ENCODE measurements at regions not wholly inside any gene's neighbourhood (a gene's known extent, or its start where the extent isn't known, plus 50 kb on each side); places are given as distances from the start of the nearest gene placed in this dataset.
"Not testable (repeated sequence)": the region's sequence is repeated elsewhere in the genome, so short reads cannot be mapped to it uniquely, and the experiment has no call there.

- DNase-seq, result no peak
- intact Hi-C loops (cut with DNase I), result no loop called here
These were observed 213.2 kb upstream of the ECI2 start for GRCh38 chr6:4348462-4349112.

DNA sequence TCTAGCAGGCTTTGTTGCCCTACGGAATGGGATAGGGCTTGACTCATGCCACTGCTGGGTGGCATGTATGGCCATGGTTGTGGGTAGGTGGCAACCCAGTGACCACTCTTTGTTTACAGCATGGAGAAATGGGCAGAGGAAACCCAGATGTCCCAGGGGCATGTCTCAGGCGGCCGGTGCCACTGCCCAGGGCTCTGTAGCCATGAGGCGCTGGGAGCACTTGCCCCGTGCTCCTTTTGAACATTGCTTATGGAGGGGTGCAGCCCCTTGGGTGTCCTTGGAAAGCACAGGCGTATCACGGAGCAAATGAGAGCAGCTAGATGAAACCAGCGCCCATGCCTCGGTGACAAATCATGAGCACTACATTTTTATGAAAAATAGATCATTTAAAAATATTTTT, 212.5 kb upstream of the ECI2 start:
- no peak for DNase-seq
- intact Hi-C loops (cut with DNase I), result no loop called here

GRCh38 chr6:4346659-4347333, 211.4 kb upstream of the ECI2 start:
- intact Hi-C loops (cut with DNase I), result no loop called here

GRCh38 chr6:4345543-4345942, 210.2 kb upstream of the ECI2 start:
- intact Hi-C loops (cut with DNase I), result no loop called here
- DNase-seq, result no peak

More at GRCh38 chr6:4346659-4347333, 211.4 kb upstream of the ECI2 start:
- no peak for DNase-seq

GRCh38 chr6:4344317-4344899, 209.0 kb upstream of the ECI2 start:
- intact Hi-C loops (cut with DNase I), result no loop called here
- DNase-seq, result no peak

DNA sequence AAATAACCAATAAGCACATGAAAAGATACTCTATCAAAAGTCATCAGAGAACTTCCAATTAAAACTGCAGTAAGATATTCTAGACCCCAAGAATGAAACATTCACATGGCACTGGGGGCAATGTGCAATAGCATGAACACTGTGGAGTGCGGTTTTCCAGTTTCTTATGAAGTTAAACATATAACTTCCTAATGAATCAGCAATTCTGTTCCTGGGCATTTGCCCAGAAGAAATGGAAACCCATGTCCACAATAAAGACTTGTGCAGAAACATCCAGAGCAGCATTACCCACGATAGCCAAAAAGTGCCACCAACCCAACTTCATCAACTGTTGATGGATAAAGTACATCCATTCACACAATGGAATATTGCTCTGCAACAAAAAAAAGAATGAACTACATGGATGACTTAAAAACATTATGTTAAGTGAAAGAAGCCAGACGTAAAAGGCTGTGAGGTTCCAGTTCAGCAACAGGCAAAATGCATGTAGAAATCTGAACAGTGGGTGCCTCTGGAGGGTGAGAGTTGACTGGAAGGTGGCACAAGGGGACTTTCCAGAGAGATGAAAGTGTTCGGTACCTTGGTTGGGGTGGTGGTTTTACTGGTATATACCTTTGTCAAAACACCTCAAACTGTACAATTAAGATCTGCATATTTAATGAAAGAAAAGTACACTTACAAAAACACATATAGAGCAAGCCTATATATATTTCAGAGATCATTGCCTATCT, 207.2 kb upstream of the ECI2 start:
- DNase-seq, result no peak
- intact Hi-C loops (cut with DNase I), result no loop called here

DNA sequence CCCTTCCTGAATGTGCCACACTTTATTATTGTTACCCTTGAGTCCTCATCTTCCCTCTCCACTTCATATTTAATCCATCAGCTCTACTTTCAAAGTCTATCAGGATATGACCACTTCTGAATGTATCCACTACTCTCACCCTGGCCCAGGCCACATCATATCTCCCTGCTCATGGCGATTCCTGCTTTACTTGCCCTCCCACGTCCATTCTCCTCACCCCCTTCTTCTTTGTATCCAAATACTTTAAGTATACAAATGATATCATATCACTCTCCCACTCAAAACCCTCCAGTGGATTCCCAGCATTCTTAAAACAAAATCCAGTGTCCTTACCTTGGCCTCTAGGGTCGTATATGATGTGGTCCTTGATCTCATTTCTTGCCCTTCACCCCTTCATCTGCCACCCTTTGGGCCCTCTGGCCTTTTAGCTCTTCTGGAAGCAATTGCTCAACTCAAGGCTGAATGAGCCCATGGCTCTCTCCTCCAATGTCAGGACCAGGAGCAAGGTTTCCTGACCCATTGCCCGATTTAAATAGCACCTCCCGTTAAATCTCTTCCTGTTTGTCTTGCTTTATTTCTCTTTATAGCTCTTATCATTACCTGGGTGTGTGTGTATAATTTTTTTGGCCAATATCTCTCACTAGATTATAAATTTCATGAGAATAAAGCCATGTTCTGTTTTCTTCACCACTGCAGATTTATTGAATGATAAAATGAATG, 205.9 kb upstream of the ECI2 start:
- no peak for DNase-seq
- intact Hi-C loops (cut with DNase I), result no loop called here

- intact Hi-C loops (cut with DNase I), result no loop called here
- no peak for DNase-seq
These were observed 205.2 kb upstream of the ECI2 start for GRCh38 chr6:4340544-4340943.

DNA sequence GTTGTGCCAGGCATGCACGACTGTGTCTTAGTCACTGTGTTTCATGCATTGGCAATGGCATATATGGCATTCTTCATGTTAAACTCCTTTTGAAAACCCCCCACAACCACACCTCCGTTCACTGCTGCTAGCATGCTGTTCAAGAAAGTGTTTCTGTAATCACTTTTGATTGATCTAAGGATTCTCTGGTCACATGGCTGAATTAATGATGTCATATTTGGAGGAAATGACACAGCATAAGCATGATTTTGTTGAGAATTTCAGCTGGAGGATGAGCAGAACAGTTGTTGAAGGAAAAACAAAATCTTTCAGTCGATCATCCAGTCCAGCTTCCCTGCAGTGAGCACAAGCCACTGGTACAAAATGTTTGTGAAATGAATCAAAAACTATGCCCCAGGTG, 203.5 kb upstream of the ECI2 start:
- intact Hi-C loops (cut with DNase I), result no loop called here
- no peak for DNase-seq

DNA sequence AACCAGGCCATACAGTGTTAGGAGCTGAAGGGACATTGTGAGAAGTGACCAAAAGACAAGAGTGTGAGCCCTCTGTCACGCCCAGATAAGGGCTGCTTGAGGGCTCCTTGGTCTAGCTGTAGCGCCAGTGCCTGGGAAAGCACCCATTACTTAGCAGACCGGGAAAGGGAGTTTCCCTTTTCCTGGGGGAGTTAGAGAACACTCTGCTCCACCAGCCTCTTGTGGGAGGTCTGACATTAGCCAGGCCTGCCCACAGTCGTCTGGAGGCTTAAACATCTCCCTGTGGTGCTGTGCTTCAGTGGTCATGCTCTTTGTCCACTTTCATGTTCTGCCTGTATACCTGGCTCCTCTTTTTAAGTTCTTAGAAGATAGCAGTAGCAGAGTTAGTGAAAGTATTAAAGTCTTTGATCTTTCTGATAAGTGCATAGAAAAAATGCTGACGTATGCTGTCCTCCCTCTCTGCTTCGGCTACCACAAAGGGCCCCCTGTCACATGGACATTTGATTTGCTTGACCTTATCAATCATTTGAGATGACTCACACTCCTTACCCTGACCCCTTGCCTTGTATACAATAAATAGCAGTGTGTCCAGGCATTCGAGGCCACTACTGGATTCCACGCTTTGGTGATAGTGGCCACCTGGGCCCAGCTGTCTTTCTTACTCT, 201.5 kb upstream of the ECI2 start:
- intact Hi-C loops (cut with DNase I), result no loop called here
- no peak for DNase-seq

DNA sequence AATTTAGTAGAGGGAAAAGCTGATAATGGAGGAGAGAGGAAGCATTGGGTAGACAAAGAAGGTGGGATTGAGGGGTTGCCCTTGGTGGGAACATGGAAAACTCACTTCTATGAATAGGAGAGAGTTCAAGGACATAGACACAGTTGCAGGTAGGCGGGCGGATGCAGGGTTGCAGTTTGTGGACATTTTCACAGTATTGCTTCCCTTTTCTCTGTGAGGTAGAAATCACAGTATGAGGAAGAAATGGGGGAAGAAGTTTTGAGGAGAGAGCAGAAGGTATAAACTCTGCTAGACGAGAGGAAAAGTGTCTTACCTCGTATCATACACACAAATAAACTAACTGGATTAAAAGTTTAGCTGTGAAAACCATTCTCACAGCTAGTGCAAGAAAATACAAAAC, 200.7 kb upstream of the ECI2 start:
- intact Hi-C loops (cut with DNase I), result no loop called here
- DNase-seq, result no peak

DNA sequence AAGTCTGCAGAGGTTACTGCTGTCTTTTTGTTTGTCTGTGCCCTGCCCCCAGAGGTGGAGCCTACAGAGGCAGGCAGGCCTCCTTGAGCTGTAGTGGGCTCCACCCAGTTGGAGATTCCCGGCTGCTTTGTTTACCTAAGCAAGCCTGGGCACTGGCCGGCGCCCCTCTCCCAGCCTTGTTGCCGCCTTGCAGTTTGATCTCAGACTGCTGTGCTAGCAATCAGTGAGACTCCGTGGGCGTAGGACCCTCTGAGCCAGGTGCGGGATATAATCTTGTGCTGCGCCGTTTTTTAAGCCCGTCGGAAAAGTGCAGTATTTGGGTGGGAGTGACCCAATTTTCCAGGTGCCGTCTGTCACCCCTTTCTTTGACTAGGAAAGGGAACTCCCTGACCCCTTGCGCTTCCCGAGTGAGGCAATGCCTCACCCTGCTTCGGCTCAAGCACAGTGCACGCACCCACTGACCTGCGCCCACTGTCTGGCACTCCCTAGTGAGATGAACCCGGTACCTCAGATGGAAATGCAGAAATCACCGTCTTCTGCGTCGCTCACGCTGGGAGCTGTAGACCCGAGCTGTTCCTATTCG, 198.9 kb upstream of the ECI2 start:
- intact Hi-C loops (cut with DNase I); DNase-seq: not testable (repeated sequence)

DNA sequence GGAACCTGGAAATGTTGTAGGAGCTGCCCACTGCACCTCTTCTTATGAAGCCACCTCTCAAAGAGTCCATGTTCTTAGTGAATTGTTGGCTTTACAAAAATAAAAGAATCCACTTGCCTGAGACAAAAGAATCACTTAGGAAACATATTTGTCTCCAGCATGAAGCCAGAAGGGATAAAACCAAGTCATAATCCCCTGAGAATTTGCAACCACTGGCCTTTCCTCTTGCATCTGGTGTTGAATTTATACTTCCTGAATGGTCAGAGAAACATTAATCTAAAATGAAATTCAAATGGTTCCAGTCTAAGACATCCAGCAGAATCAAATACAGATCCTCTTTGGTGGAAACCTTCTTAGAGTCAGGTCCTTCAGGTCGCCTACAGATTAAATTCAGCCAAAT, 192.5 kb upstream of the ECI2 start:
- no peak for DNase-seq
- intact Hi-C loops (cut with DNase I), result no loop called here

GRCh38 chr6:4324746-4325145, 189.4 kb upstream of the ECI2 start:
- intact Hi-C loops (cut with DNase I), result no loop called here
- DNase-seq, result no peak

DNA sequence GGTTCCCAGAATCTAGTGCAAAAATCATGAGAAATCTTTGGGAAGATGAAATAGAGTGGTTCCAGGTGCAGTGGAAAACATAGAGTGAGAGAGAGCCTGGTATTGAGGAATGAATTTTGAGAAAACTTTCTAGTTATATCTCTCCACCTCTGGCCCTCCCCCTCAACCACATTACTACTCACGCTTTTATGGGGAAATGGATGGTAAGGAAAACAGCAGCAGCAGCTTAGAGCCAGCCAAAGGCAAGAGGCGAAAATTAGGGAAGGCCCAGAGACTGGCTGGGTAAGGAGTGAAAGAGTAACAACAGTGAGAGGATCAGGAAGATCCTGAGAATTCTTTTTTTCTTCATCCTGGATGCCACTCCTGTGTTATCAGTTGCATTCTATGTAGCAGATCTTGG, 187.9 kb upstream of the ECI2 start:
- intact Hi-C loops (cut with DNase I), result no loop called here
- DNase-seq, result no peak

DNA sequence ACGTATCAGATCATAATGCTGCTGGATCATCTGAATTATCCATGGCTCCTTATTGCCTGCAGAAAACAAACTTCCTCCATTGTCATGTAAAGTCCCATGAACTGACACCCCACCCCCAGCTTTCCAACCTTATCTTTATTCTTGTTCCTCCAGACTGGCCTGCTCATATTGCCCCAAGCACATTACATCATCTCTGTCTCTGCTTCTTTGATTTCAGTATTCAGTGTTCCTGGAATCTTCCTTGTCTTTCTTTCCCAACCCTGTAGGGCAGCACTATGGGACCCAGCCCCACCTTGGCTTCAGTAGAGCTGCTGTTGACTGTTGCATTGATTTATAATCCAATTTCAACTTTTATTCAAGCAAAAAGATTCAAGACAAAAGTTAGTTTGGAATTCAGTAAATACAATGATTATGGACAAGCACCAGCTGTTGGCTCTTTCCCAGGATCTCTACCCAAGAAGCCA, 187.5 kb upstream of the ECI2 start:
- intact Hi-C loops (cut with DNase I), result no loop called here
- DNase-seq, result no peak

GRCh38 chr6:4322134-4322845, 186.9 kb upstream of the ECI2 start:
- DNase-seq, result no peak
- intact Hi-C loops (cut with DNase I), result no loop called here

- DNase-seq, result no peak
- intact Hi-C loops (cut with DNase I), result no loop called here
These were observed 185.5 kb upstream of the ECI2 start for GRCh38 chr6:4320860-4321259.

DNA sequence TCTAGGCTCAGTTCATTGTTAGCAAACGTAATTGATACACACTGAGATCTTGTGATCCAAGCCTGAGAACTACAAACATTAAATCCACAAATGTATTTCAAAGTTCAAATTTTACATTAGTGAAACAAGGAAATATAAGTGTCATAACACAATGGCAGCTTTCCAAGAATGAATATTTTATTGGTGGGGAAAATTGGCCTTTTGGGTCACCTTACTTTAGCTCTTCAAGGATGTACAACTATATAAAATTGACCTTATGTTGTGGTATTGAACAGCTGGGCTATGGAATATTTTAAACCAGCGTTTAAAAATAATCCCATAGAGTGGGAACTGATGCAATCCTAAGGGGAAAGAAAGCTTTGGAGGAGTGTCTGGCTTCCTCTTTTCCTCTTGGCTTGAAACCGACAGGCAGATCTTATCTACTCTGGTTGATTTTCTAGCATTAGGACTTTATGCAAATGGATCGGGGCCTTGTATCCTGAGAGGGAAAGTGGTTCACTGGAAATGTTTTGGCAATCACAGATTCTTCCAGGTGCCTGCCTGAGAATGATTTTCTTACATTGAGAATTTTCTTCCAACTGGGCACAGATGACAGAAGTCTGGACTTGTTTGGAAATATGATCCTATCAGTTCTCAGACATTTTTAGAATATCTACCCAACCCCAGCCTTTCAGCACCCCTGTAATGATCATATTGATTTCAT, 184.8 kb upstream of the ECI2 start:
- intact Hi-C loops (cut with DNase I), result no loop called here
- DNase-seq, result no peak
